Suppressor macrophage treated with lipopolysaccharide for 1 hour (primary cell): ENCODE measurements at regions not wholly inside any gene's neighbourhood (a gene's known extent, or its start where the extent isn't known, plus 50 kb on each side); places are given as distances from the start of the nearest gene placed in this dataset.

Source experiments
- DNase-seq, 3 donors: peaks; one replicate each; pipeline ENCODE4 v3.0.0-alpha.2; 2020 to 2022

- DNase-seq = no peak
Measured at GRCh38 chr6:153780011-153780410, 259.0 kb upstream of the OPRM1 start.

- no peak for DNase-seq
Measured at GRCh38 chr6:153778216-153778615, 260.8 kb upstream of the OPRM1 start.

- DNase-seq = no peak
Measured at GRCh38 chr6:153771577-153771976, 267.5 kb upstream of the OPRM1 start.

- no peak for DNase-seq
Measured at GRCh38 chr6:153767127-153767526, 271.9 kb upstream of the OPRM1 start.

GRCh38 chr6:153758516-153758915 lies 280.5 kb upstream of the OPRM1 start:
- no peak for DNase-seq

- DNase-seq = no peak
Measured at GRCh38 chr6:153735761-153736160, 303.3 kb upstream of the OPRM1 start.

GRCh38 chr6:153729189-153729588 lies 309.9 kb upstream of the OPRM1 start:
- no peak for DNase-seq

- no peak for DNase-seq
Measured at GRCh38 chr6:153727885-153728284, 311.2 kb upstream of the OPRM1 start.

- DNase-seq = no peak
Measured at GRCh38 chr6:153725456-153725855, 313.6 kb upstream of the OPRM1 start.

GRCh38 chr6:153720732-153721131 lies 318.3 kb upstream of the OPRM1 start:
- DNase-seq = no peak

GRCh38 chr6:153705429-153705828 lies 333.6 kb upstream of the OPRM1 start:
- DNase-seq = no peak

GRCh38 chr6:153702671-153703070 lies 336.4 kb upstream of the OPRM1 start:
- DNase-seq = no peak

GRCh38 chr6:153698637-153699036 lies 340.4 kb upstream of the OPRM1 start:
- no peak for DNase-seq

- no peak for DNase-seq
Measured at GRCh38 chr6:153698001-153698400, 341.0 kb upstream of the OPRM1 start.

- no peak for DNase-seq
Measured at GRCh38 chr6:153677522-153677921, 361.5 kb upstream of the OPRM1 start.

- no peak for DNase-seq
Measured at GRCh38 chr6:153673750-153674149, 365.3 kb upstream of the OPRM1 start.

- no peak for DNase-seq
Measured at GRCh38 chr6:153673225-153673624, 365.8 kb upstream of the OPRM1 start.

GRCh38 chr6:153670403-153671026 lies 368.5 kb upstream of the OPRM1 start:
- DNase-seq = no peak

- no peak for DNase-seq
Measured at GRCh38 chr6:153668758-153669157, 370.3 kb upstream of the OPRM1 start.

GRCh38 chr6:153662982-153663381 lies 376.1 kb upstream of the OPRM1 start:
- DNase-seq = no peak

- no peak for DNase-seq
Measured at GRCh38 chr6:153645326-153645725, 393.7 kb upstream of the OPRM1 start.

GRCh38 chr6:153644000-153644399 lies 395.0 kb upstream of the OPRM1 start:
- DNase-seq = no peak

- DNase-seq = no peak
Measured at GRCh38 chr6:153634416-153634815, 404.6 kb upstream of the OPRM1 start.

- DNase-seq = no peak
Measured at GRCh38 chr6:153625089-153625488, 414.0 kb upstream of the OPRM1 start.

GRCh38 chr6:153624528-153624927 lies 414.5 kb upstream of the OPRM1 start:
- no peak for DNase-seq

- no peak for DNase-seq
Measured at GRCh38 chr6:153623496-153623895, 415.5 kb upstream of the OPRM1 start.
